ENCODE measurements at regions not wholly inside any gene's neighbourhood (a gene's known extent, or its start where the extent isn't known, plus 50 kb on each side); places are given as distances from the start of the nearest gene placed in this dataset.

DNA sequence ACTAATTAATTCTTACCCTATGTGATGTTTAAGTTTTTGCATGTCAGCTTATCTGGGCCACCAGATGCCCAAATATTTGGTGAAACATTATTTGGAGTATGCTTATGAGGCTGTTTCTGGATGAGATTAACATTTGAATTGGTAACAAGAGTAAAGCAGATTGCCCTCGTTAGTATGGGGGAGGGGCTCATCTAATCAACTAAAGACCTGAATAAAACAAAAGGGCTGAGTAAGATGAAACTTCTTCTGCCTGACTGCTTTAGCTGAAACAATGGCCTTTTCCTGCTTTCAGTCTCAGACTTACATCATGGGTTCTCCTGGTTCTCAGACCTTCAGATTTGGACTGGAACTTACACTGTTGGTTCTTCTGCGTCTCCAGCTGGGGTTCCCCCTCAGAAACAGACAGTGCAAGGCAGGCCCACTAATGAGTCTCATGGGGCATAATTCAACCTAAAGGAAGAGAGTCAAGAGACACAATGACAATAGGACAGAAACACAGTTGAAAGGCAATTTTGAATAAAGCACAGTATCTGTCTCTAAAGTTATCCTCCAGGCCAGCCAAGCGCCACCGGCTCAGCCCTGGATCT lies 288.4 kb downstream of the CAAP1 start:
- Histone ChIP-seq H2AK5ac (ENCODE audit: low read depth, low read length) (no peak overlapping the region), H3K9ac (replicated peaks in 1 of 4; ENCODE audit: extremely low read depth in 1 of 4, low read depth in 3 of 4, low read length in 3 of 4) (no peak overlapping the region), H2BK12ac (ENCODE audit: low read depth, low read length) (0 out of 2 replicates have a peak overlapping the region, but pooled peaks have one; percentile 88), H2BK5ac (ENCODE audit: low read depth, low read length) (peak overlapping the region; percentile 35; the same call in 1 of the 2 replicates), H3K4ac (replicated peaks; ENCODE audit: insufficient read length, low read depth, low read length) (no peak overlapping the region), H2AFZ (ENCODE audit: low read length) (peak overlapping the region; percentile 64; the same call in 1 of the 2 replicates), H3K4me2 (ENCODE audit: insufficient read depth in 1 of 2, low read depth in 2 of 2, low read length in 2 of 2) (peak overlapping the region; percentile 37 to 45), H3K4me3 (ENCODE audit: extremely low read depth in 1 of 4, insufficient read depth in 2 of 4, low read depth in 3 of 4, low read length in 4 of 4) (peak overlapping the region in 1 of 4 experiments; percentile 19; a peak in 1 of 8 replicates), H3K9me3 (ENCODE audit: insufficient read depth in 2 of 2, low read depth in 1 of 2, low read length in 1 of 2) (no peaks in the 10 kb centered on the region), H4K5ac (ENCODE audit: insufficient read length, low read depth, low read length) (no peak overlapping the region), H2BK20ac (ENCODE audit: low read length) (peak overlapping the region; percentile 88), H2BK15ac (ENCODE audit: low read length) (no peak overlapping the region), H3K79me1 (ENCODE audit: low read depth, low read length) (no peaks in the 10 kb centered on the region), H3K23me2 (ENCODE audit: low read depth, low read length) (no peaks in the 10 kb centered on the region), H3K18ac (ENCODE audit: extremely low read depth, low read length) (peak overlapping the region; percentile 75), H4K91ac (replicated peaks; ENCODE audit: insufficient read length, low read length) (peak overlapping the region; percentile 31), H2BK120ac (replicated peaks; ENCODE audit: low read depth, low read length) (peak overlapping the region; percentile 35), H3K79me2 (ENCODE audit: control insufficient read depth in 1 of 2, insufficient read depth in 2 of 2, low read length in 2 of 2) (no peaks in the 10 kb centered on the region), H3K36me3 (ENCODE audit: control insufficient read depth in 2 of 4, insufficient read depth in 4 of 4, low read length in 3 of 4) (no peaks in the 10 kb centered on the region), H4K20me1 (replicated peaks in 1 of 2; ENCODE audit: control insufficient read depth in 1 of 2, insufficient read depth in 2 of 2, low read length in 2 of 2) (no peaks in the 10 kb centered on the region), H3K56ac (replicated peaks; ENCODE audit: insufficient read length, low read depth, low read length) (no peak overlapping the region), H4K8ac (ENCODE audit: extremely low read depth, insufficient read depth, low read length) (no peak overlapping the region), H3K4me1 (replicated peaks in 1 of 4; ENCODE audit: control insufficient read depth in 3 of 4, insufficient read depth in 4 of 4, low read length in 3 of 4) (peaks cover 1 to 10% (median 10%) of the 10 kb centered on the region in 4 experiments; a peak in 3 of 7 replicates), H3K23ac (ENCODE audit: insufficient read length) (no peak overlapping the region), H3K27ac (ENCODE audit: low read depth, low read length) (no peak overlapping the region), H3K14ac (ENCODE audit: insufficient read length) (no peak overlapping the region), H3K27me3 (replicated peaks in 1 of 4; ENCODE audit: control insufficient read depth in 3 of 4, extremely low read depth in 1 of 4, insufficient read depth in 3 of 4, low read length in 3 of 4) (no peaks in the 10 kb centered on the region)
- whole genome bisulfite sequencing, 2 experiments (ENCODE audit: extremely low coverage in 1 of 2, insufficient coverage in 1 of 2, insufficient read length in 1 of 2, insufficient replicate concordance in 2 of 2, low coverage in 1 of 2, low lambda C conversion rate in 2 of 2, missing lambda C conversion rate in 1 of 2), result 77% methylated on average over 4 of the region's 4 CpGs; no CpG with 5 or more reads in 1 of the 2 experiments
- DNase-seq (ENCODE audit: low read depth in 1 of 2, low spot score in 2 of 2), result no peak
- no peak for FAIRE-seq
- TF ChIP-seq HDAC6 (IDR thresholded peaks at IDR 0.05; ENCODE audit: low read depth, low read length) (no peak), ZNF274 (IDR thresholded peaks at IDR 0.05; ENCODE audit: borderline replicate concordance, extremely low read depth, low read length) (no peak), CHD2 (IDR thresholded peaks at IDR 0.05; ENCODE audit: low read length) (no peak), TBP (IDR thresholded peaks at IDR 0.05; ENCODE audit: low read depth, low read length) (no peak), EZH2 (IDR thresholded peaks at IDR 0.05; ENCODE audit: low read depth, low read length, severe bottlenecking) (no peak), BACH1 (IDR thresholded peaks at IDR 0.05; ENCODE audit: low read length) (no peak), CHD1 (IDR thresholded peaks at IDR 0.05; ENCODE audit: low read depth, low read length) (no peak), CBX8 (IDR thresholded peaks at IDR 0.05; ENCODE audit: borderline replicate concordance, low read depth, low read length) (no peak), JUN (IDR thresholded peaks at IDR 0.05; ENCODE audit: low read depth, low read length) (no peak), RFX5 (IDR thresholded peaks at IDR 0.05; ENCODE audit: borderline replicate concordance, low read depth, low read length) (no peak), USF2 (IDR thresholded peaks at IDR 0.05; ENCODE audit: low read length) (no peak), NRF1 (IDR thresholded peaks at IDR 0.05; ENCODE audit: low read depth, low read length) (no peak), RXRA (IDR thresholded peaks at IDR 0.05; ENCODE audit: insufficient read depth, low read depth, low read length) (no peak), SP2 (IDR thresholded peaks at IDR 0.05; ENCODE audit: low read length) (no peak)
- POLR2A ChIA-PET (ENCODE audit: partially characterized antibody), result no interaction called here
- CTCF ChIA-PET (ENCODE audit: partially characterized antibody), result interaction anchor here (1.3 kb wide), 1 partner anchor 9 kb away, joined by 6 read pairs; no protein-coding TSS in a partner anchor
